Thyroid gland (tissue), 4 donors: ENCODE measurements at regions not wholly inside any gene's neighbourhood (a gene's known extent, or its start where the extent isn't known, plus 50 kb on each side); places are given as distances from the start of the nearest gene placed in this dataset.

Source experiments
- CTCF ChIP-seq, 6 experiments: fragments of 200-600 bp in 3 of 6; fragments of 450-650 bp in 3 of 6; sonication (generic) in 3 of 6; IDR thresholded peaks; one replicate each; pipeline ENCODE4 v1.5.1; 2016 to 2019; ENCODE audit warnings: antibody characterized with exemption in 6 of 6, mild to moderate bottlenecking in 2 of 6, inconsistent platforms in 1 of 6, moderate library complexity in 1 of 6
- POLR2A ChIP-seq, 2 donors: fragments of 450-650 bp; IDR thresholded peaks; one replicate each; pipeline ENCODE4 v1.6.1; 2017; ENCODE audit warnings: antibody characterized with exemption in 2 of 2, mild to moderate bottlenecking in 2 of 2, moderate library complexity in 1 of 2

GRCh38 chr1:57747818-57748217 lies 324.0 kb upstream of the DAB1 start:
- TF ChIP-seq POLR2A (IDR thresholded peaks at IDR 0.05) (no peak), CTCF (IDR thresholded peaks at IDR 0.05) (no peak)
